GM12878 (cell line): ENCODE measurements at regions not wholly inside any gene's neighbourhood (a gene's known extent, or its start where the extent isn't known, plus 50 kb on each side); places are given as distances from the start of the nearest gene placed in this dataset.

Experiments
- ATAC-seq: fragments of 200-7000 bp; cut with Tn5 transposase; 3 replicates; pipeline ENCODE4 v1.9.1; 2020; ENCODE audit warnings: mild to moderate bottlenecking, moderate library complexity
- BruUV-seq: library from RNA; stranded (reverse); fragments of 400-500 nt; replicated peaks from 2 replicates; lab custom pipeline; 2021; lab: Mats Ljungman, UMichigan
- CTCF ChIA-PET: fragments of 300-600 bp; sonication (Branson Sonifier 250); formaldehyde crosslinking; extraction: SDS; loops from one replicate; lab custom pipeline; 2021; ENCODE audit warnings: inconsistent platforms; lab: Yijun Ruan, JAX
- POLR2A ChIA-PET: fragments of 350-600 bp; formaldehyde crosslinking; extraction: SDS; loops from one replicate; lab custom pipeline; 2021; ENCODE audit warnings: inconsistent platforms; lab: Charles Lee
- RAD21 ChIA-PET: fragments of 300-600 bp; sonication (Branson Sonifier 250); formaldehyde crosslinking; loops from one replicate; lab custom pipeline; 2023; ENCODE audit warnings: antibody characterized with exemption; ENCODE audit not compliant: unreplicated experiment; lab: Charles Lee
- SMC1A ChIA-PET: fragments of 300-600 bp; sonication (Branson Sonifier 250); formaldehyde crosslinking; loops from one replicate; lab custom pipeline; 2023; ENCODE audit not compliant: unreplicated experiment, uncharacterized antibody; lab: Charles Lee
- DNase-seq: peaks from one replicate; pipeline ENCODE4 v3.0.0-alpha.2; 2011; ENCODE audit warnings: low read depth, low spot score
- FAIRE-seq: peaks from 3 replicates; lab custom pipeline; 2011; peaks lifted over from hg19 to GRCh38; lab: Jason Lieb, UNC
- H2AFZ ChIP-seq: 2 replicates; pipeline ENCODE4 v1.6.0; 2011; ENCODE audit warnings: low read depth, low read length, control low read depth; ENCODE audit not compliant: control insufficient read depth
- H3K27ac ChIP-seq: 2 replicates; pipeline ENCODE4 v1.5.1; 2011; ENCODE audit warnings: control low read depth; ENCODE audit not compliant: control insufficient read depth, insufficient read depth
- H3K27me3 ChIP-seq, 2 experiments: replicated peaks in 1 of 2; 2 replicates each; pipeline versions ENCODE4 v1.6.0 to v1.6.1; 2011; ENCODE audit warnings: low read length in 1 of 2; ENCODE audit not compliant: control insufficient read depth in 2 of 2, insufficient read depth in 2 of 2
- H3K36me3 ChIP-seq, 2 experiments: 2 replicates each; pipeline ENCODE4 v1.5.1; 2011; ENCODE audit warnings: low read length in 1 of 2; ENCODE audit not compliant: control insufficient read depth in 2 of 2, insufficient read depth in 2 of 2
- H3K4me1 ChIP-seq: 2 replicates; pipeline ENCODE4 v1.6.1; 2011; ENCODE audit warnings: mild to moderate bottlenecking, low read length, moderate library complexity, mixed read lengths; ENCODE audit not compliant: control insufficient read depth, insufficient read depth
- H3K4me2 ChIP-seq: 2 replicates; pipeline ENCODE4 v1.6.0; 2011; ENCODE audit warnings: control low read depth; ENCODE audit not compliant: control insufficient read depth, insufficient read depth
- H3K4me3 ChIP-seq: fragments of 200-600 bp; sonication (generic); 2 replicates; pipeline ENCODE4 v1.5.1; 2016
- H3K79me2 ChIP-seq: 2 replicates; pipeline ENCODE4 v1.6.0; 2011; ENCODE audit warnings: low read length; ENCODE audit not compliant: control insufficient read depth, insufficient read depth
- H3K9ac ChIP-seq: 2 replicates; pipeline ENCODE4 v1.8.0; 2011; ENCODE audit warnings: low read length, control low read depth, mixed read lengths; ENCODE audit not compliant: control insufficient read depth, insufficient read depth
- H3K9me3 ChIP-seq: replicated peaks from 3 replicates; pipeline ENCODE4 v1.5.1; 2011; ENCODE audit warnings: mild to moderate bottlenecking, low read length; ENCODE audit not compliant: control insufficient read depth, insufficient read depth
- H4K20me1 ChIP-seq: 2 replicates; pipeline ENCODE4 v1.6.0; 2011; ENCODE audit not compliant: control insufficient read depth, insufficient read depth
- BCL11A ChIP-seq: IDR thresholded peaks from 2 replicates; pipeline ENCODE4 v1.6.1; 2011; ENCODE audit warnings: low read depth, low read length
- FOXK2 ChIP-seq: fragments of 450-650 bp; IDR thresholded peaks from 2 replicates; pipeline ENCODE4 v1.6.1; 2017; ENCODE audit warnings: mild to moderate bottlenecking, moderate library complexity
- LARP7 ChIP-seq: fragments of 450-650 bp; IDR thresholded peaks from 2 replicates; pipeline ENCODE4 v1.6.1; 2017; ENCODE audit warnings: mild to moderate bottlenecking
- MXI1 ChIP-seq: fragments of 150-350 bp; IDR thresholded peaks from 2 replicates; pipeline ENCODE4 v1.6.1; 2011; ENCODE audit warnings: low read depth, mild to moderate bottlenecking, inconsistent platforms, low read length, improper control_type of control experiment
- POLR2A ChIP-seq: IDR thresholded peaks from 2 replicates; pipeline ENCODE4 v1.6.1; 2011; ENCODE audit warnings: low read depth, mild to moderate bottlenecking, low read length
- TAF1 ChIP-seq: IDR thresholded peaks from 2 replicates; pipeline ENCODE4 v1.6.1; 2011; ENCODE audit warnings: mild to moderate bottlenecking, low read depth, low read length, borderline replicate concordance
- TCF7 ChIP-seq: IDR thresholded peaks from 2 replicates; pipeline ENCODE4 v1.6.1; 2014; ENCODE audit warnings: antibody characterized with exemption, borderline replicate concordance
- ZNF384 ChIP-seq: IDR thresholded peaks from 2 replicates; pipeline ENCODE4 v1.6.1; 2012; ENCODE audit warnings: low read depth, mild to moderate bottlenecking, low read length, improper control_type of control experiment, borderline replicate concordance
- WGBS: methylation state at CpG from one replicate; pipeline ENCODE4 v1.1.6; 2016; ENCODE audit warnings: low lambda C conversion rate; ENCODE audit not compliant: insufficient replicate concordance, insufficient coverage; ENCODE audit errors: missing lambda C conversion rate; 5-methylcytosine and 5-hydroxymethylcytosine counted together
- in situ Hi-C: fragments of 300-500 bp; cut with MboI; formaldehyde crosslinking; loops from 9 replicates; pipeline ENCODE4 v1.14.3; 2018; ENCODE audit warnings: mixed read lengths
- intact Hi-C: fragments of 100-400 bp; cut with micrococcal nuclease; formaldehyde crosslinking; loops from one replicate; pipeline ENCODE4 v1.14.2; 2022; ENCODE audit not compliant: unreplicated experiment
- TF ChIP-seq, protein P1 (sequence below): IDR thresholded peaks from 2 replicates; pipeline ENCODE4 v1.6.1; 2012; ENCODE audit warnings: improper control_type of control experiment, low read depth, low read length; ENCODE audit not compliant: insufficient replicate concordance
- TF ChIP-seq, protein P2 (sequence below): fragments of 450-650 bp; IDR thresholded peaks from 2 replicates; pipeline ENCODE4 v1.6.1; 2017; ENCODE audit warnings: antibody characterized with exemption, mild to moderate bottlenecking, moderate library complexity
- TF ChIP-seq, protein P3 (sequence below): fragments of 150-350 bp; IDR thresholded peaks from 2 replicates; pipeline ENCODE4 v1.6.1; 2016; ENCODE audit warnings: low read depth, low read length
- TF ChIP-seq, protein P4 (sequence below): IDR thresholded peaks from 2 replicates; pipeline ENCODE4 v1.6.1; 2011; ENCODE audit warnings: low read depth, low read length, improper control_type of control experiment, borderline replicate concordance

DNA sequence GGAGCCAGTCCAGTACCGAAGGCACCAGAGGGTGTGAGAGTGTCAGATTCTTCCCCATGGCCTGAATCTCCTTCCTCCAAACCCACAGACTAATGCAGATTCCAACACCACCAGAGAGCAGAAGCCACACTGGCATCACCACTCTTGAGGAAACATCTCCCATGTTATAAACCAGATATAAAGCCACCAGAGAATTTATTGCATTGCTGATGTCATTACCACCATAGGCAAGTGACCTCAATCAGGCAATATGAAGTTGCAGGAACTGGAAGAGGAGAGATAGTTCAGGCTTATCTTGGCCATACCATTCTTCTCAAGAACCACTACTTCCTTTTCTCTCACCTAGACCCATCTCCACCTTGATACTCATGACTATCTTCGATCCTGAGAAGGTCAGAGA lies 653.4 kb downstream of the TMEM121 start:
- FAIRE-seq (no peak), ATAC-seq (no peak), DNase-seq (no peak)
- WGBS, result 0% methylated on average over 2 of the region's 2 CpGs
- intact Hi-C loops, result loop anchor here (10.0 kb wide), 1 partner anchor 645 kb away; no protein-coding TSS in a partner anchor
- in situ Hi-C loops, result no loop called here
- Histone ChIP-seq H3K4me1 (no peaks in the 10 kb centered on the region), H3K9me3 (no peaks in the 10 kb centered on the region), H4K20me1 (no peaks in the 10 kb centered on the region), H3K4me2 (no peak overlapping the region), H3K79me2 (no peaks in the 10 kb centered on the region), H3K4me3 (no peak overlapping the region), H3K27me3 (no peaks in the 10 kb centered on the region), H3K36me3 (no peaks in the 10 kb centered on the region), H3K9ac (no peak overlapping the region), H2AFZ (no peak overlapping the region), H3K27ac (no peak overlapping the region)
- POLR2A ChIA-PET, result no interaction called here
- RAD21 ChIA-PET, result no interaction called here
- BruUV-seq, result no TSS peak
- SMC1A ChIA-PET, result no interaction called here
- CTCF ChIA-PET, result no interaction called here
- TF ChIP-seq TCF7 (no peak), MXI1 (no peak), BCL11A (no peak), FOXK2 (no peak), TAF1 (no peak), LARP7 (no peak), ZNF384 (no peak), POLR2A (no peak)
- TF ChIP-seq, protein P1, sequence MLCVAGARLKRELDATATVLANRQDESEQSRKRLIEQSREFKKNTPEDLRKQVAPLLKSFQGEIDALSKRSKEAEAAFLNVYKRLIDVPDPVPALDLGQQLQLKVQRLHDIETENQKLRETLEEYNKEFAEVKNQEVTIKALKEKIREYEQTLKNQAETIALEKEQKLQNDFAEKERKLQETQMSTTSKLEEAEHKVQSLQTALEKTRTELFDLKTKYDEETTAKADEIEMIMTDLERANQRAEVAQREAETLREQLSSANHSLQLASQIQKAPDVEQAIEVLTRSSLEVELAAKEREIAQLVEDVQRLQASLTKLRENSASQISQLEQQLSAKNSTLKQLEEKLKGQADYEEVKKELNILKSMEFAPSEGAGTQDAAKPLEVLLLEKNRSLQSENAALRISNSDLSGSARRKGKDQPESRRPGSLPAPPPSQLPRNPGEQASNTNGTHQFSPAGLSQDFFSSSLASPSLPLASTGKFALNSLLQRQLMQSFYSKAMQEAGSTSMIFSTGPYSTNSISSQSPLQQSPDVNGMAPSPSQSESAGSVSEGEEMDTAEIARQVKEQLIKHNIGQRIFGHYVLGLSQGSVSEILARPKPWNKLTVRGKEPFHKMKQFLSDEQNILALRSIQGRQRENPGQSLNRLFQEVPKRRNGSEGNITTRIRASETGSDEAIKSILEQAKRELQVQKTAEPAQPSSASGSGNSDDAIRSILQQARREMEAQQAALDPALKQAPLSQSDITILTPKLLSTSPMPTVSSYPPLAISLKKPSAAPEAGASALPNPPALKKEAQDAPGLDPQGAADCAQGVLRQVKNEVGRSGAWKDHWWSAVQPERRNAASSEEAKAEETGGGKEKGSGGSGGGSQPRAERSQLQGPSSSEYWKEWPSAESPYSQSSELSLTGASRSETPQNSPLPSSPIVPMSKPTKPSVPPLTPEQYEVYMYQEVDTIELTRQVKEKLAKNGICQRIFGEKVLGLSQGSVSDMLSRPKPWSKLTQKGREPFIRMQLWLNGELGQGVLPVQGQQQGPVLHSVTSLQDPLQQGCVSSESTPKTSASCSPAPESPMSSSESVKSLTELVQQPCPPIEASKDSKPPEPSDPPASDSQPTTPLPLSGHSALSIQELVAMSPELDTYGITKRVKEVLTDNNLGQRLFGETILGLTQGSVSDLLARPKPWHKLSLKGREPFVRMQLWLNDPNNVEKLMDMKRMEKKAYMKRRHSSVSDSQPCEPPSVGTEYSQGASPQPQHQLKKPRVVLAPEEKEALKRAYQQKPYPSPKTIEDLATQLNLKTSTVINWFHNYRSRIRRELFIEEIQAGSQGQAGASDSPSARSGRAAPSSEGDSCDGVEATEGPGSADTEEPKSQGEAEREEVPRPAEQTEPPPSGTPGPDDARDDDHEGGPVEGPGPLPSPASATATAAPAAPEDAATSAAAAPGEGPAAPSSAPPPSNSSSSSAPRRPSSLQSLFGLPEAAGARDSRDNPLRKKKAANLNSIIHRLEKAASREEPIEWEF, result no peak
- TF ChIP-seq, protein P2, sequence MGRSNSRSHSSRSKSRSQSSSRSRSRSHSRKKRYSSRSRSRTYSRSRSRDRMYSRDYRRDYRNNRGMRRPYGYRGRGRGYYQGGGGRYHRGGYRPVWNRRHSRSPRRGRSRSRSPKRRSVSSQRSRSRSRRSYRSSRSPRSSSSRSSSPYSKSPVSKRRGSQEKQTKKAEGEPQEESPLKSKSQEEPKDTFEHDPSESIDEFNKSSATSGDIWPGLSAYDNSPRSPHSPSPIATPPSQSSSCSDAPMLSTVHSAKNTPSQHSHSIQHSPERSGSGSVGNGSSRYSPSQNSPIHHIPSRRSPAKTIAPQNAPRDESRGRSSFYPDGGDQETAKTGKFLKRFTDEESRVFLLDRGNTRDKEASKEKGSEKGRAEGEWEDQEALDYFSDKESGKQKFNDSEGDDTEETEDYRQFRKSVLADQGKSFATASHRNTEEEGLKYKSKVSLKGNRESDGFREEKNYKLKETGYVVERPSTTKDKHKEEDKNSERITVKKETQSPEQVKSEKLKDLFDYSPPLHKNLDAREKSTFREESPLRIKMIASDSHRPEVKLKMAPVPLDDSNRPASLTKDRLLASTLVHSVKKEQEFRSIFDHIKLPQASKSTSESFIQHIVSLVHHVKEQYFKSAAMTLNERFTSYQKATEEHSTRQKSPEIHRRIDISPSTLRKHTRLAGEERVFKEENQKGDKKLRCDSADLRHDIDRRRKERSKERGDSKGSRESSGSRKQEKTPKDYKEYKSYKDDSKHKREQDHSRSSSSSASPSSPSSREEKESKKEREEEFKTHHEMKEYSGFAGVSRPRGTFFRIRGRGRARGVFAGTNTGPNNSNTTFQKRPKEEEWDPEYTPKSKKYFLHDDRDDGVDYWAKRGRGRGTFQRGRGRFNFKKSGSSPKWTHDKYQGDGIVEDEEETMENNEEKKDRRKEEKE, result no peak
- TF ChIP-seq, protein P3, sequence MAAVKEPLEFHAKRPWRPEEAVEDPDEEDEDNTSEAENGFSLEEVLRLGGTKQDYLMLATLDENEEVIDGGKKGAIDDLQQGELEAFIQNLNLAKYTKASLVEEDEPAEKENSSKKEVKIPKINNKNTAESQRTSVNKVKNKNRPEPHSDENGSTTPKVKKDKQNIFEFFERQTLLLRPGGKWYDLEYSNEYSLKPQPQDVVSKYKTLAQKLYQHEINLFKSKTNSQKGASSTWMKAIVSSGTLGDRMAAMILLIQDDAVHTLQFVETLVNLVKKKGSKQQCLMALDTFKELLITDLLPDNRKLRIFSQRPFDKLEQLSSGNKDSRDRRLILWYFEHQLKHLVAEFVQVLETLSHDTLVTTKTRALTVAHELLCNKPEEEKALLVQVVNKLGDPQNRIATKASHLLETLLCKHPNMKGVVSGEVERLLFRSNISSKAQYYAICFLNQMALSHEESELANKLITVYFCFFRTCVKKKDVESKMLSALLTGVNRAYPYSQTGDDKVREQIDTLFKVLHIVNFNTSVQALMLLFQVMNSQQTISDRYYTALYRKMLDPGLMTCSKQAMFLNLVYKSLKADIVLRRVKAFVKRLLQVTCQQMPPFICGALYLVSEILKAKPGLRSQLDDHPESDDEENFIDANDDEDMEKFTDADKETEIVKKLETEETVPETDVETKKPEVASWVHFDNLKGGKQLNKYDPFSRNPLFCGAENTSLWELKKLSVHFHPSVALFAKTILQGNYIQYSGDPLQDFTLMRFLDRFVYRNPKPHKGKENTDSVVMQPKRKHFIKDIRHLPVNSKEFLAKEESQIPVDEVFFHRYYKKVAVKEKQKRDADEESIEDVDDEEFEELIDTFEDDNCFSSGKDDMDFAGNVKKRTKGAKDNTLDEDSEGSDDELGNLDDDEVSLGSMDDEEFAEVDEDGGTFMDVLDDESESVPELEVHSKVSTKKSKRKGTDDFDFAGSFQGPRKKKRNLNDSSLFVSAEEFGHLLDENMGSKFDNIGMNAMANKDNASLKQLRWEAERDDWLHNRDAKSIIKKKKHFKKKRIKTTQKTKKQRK, result no peak
- TF ChIP-seq, protein P4, sequence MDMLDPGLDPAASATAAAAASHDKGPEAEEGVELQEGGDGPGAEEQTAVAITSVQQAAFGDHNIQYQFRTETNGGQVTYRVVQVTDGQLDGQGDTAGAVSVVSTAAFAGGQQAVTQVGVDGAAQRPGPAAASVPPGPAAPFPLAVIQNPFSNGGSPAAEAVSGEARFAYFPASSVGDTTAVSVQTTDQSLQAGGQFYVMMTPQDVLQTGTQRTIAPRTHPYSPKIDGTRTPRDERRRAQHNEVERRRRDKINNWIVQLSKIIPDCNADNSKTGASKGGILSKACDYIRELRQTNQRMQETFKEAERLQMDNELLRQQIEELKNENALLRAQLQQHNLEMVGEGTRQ, result no peak
